Kidney (tissue), 13 donors: ENCODE measurements at regions not wholly inside any gene's neighbourhood (a gene's known extent, or its start where the extent isn't known, plus 50 kb on each side); places are given as distances from the start of the nearest gene placed in this dataset.

Experiments used
- DNase-seq, 5 donors: peaks; one replicate each; pipeline ENCODE4 v3.0.0-alpha.2; 2013 to 2020
- FAIRE-seq: peaks from 2 replicates; lab custom pipeline; 2012; peaks lifted over from hg19 to GRCh38; lab: Jason Lieb, UNC
- H3K27ac ChIP-seq, 2 donors: one replicate each; pipeline ENCODE4 v1.7.0; 2013; ENCODE audit warnings: low read depth in 2 of 2, low read length in 2 of 2, inconsistent platforms in 1 of 2
- H3K27me3 ChIP-seq: one replicate; pipeline ENCODE4 v1.7.1; 2013; ENCODE audit warnings: low read length, inconsistent platforms; ENCODE audit not compliant: control insufficient read depth, insufficient read depth
- H3K36me3 ChIP-seq, 3 donors: one replicate each; pipeline versions ENCODE4 v1.7.0 to v1.7.1; 2013; ENCODE audit warnings: low read length in 3 of 3, control low read depth in 1 of 3, inconsistent platforms in 1 of 3; ENCODE audit not compliant: insufficient read depth in 3 of 3, control insufficient read depth in 2 of 3
- H3K4me1 ChIP-seq, 3 donors: one replicate each; pipeline versions ENCODE4 v1.7.0 to v1.7.1; 2013; ENCODE audit warnings: low read length in 3 of 3, inconsistent platforms in 1 of 3, low read depth in 1 of 3; ENCODE audit not compliant: control insufficient read depth in 2 of 3, insufficient read depth in 2 of 3
- H3K4me3 ChIP-seq, 3 donors: one replicate each; pipeline versions ENCODE4 v1.7.0 to v1.8.1; 2013; ENCODE audit warnings: low read length in 3 of 3, control low read depth in 1 of 3, inconsistent platforms in 1 of 3
- H3K9ac ChIP-seq, 3 donors: one replicate each; pipeline versions ENCODE4 v1.7.0 to v1.7.1; 2013; ENCODE audit warnings: low read length in 3 of 3, control low read depth in 1 of 3, inconsistent platforms in 1 of 3
- H3K9me3 ChIP-seq, 3 donors: one replicate each; pipeline versions ENCODE4 v1.7.0 to v1.7.1; 2013; ENCODE audit warnings: low read length in 3 of 3, control low read depth in 1 of 3, inconsistent platforms in 1 of 3; ENCODE audit not compliant: control insufficient read depth in 2 of 3, insufficient read depth in 1 of 3
- CTCF ChIP-seq: IDR thresholded peaks from 3 replicates; pipeline ENCODE4 v1.5.1; 2012; ENCODE audit warnings: mild to moderate bottlenecking, moderate library complexity, borderline replicate concordance; ENCODE audit not compliant: insufficient read depth; ENCODE audit errors: extremely low read depth
- intact Hi-C: fragments of 100-400 bp; cut with DNase I; formaldehyde crosslinking; loops from one replicate; pipeline ENCODE4 v1.11.1; 2022
- donor health status: control.
- donor health status: control.
- donor health status: control.
- donor health status: control.
- donor health status: control.
- donor health status: DM: yes; HTN: yes; CAD: no.
- donor health status: Normal renal cell carcinoma (clear cell type).

DNA sequence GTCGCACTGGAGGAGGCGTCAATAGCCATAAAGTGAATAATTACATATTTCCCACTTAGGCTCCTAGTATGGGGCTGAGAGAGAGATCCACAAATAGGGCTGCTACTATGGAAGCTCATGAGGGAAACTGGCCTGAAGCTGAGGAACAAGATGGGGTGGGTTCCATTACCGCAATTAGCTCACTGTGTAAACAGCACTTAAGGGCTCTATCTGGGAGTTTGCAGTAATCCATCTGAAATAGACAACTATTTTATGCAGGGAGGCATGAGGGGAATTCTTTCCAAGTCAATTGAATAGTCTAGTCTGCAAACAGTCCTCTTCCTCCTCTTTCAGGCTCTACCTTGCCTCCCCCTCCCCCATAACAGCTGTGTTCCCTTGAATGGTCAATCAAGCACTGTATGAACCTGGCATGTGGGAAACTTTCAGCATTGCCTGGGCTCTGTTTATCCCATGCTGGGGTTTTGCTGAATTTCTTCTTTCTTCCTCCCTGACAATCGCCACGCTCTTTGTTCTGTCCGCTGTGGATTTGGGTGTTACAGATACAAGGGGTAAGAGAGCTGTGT, 56.1 kb upstream of the MAF start:
- Histone ChIP-seq H3K4me1 (no peaks in the 10 kb centered on the region), H3K27ac (no peak overlapping the region), H3K4me3 (no peak overlapping the region), H3K27me3 (no peaks in the 10 kb centered on the region), H3K36me3 (no peaks in the 10 kb centered on the region), H3K9ac (no peak overlapping the region), H3K9me3 (no peaks in the 10 kb centered on the region)
- FAIRE-seq, result no peak
- TF ChIP-seq CTCF, result no peak
- intact Hi-C loops, result no loop called here
- DNase-seq, result peak in 1 of 5 donors; percentile 27

DNA sequence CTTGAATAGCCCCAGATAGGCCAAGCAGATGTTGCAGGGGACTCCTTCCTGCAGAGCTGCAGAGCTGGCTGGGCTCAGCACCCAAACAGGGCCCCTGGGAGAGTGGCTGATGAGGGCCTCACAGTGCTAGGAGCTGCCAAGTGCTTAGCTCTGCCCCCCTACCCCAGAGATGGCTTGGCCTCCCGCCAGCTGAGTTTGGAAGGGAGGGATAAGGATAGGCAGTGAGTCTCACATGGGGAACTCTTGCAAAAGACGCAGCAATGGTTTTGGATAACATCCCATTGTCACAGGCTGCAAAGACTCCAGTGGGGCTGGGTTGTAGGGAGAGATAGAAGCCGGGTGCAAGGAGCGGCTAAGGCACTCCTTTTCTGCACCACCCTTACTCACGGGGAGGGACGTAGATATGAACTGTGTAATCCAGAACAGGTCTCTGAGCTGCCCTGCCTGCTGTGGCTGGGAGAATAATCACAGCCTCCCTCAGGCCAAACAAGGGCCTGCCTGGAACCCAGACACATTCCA, 52.9 kb upstream of the MAF start:
- H3K9me3 ChIP-seq, result no peaks in the 10 kb centered on the region
- no peak for TF ChIP-seq CTCF
- intact Hi-C loops, result no loop called here
- H3K27ac ChIP-seq, result no peak overlapping the region
- no peak overlapping the region for H3K9ac ChIP-seq
- no peak overlapping the region for H3K4me3 ChIP-seq
- H3K4me1 ChIP-seq, result no peaks in the 10 kb centered on the region
- DNase-seq, result peak in 4 of 5 donors; percentile 38 to 94 (median 53)
- no peaks in the 10 kb centered on the region for H3K27me3 ChIP-seq
- no peak for FAIRE-seq
- no peaks in the 10 kb centered on the region for H3K36me3 ChIP-seq

- intact Hi-C loops, result no loop called here
- Histone ChIP-seq H3K4me3 (no peak overlapping the region), H3K9ac (no peak overlapping the region), H3K36me3 (no peaks in the 10 kb centered on the region), H3K27ac (no peak overlapping the region), H3K4me1 (no peaks in the 10 kb centered on the region), H3K27me3 (no peaks in the 10 kb centered on the region), H3K9me3 (no peaks in the 10 kb centered on the region)
- FAIRE-seq (no peak), DNase-seq (no peak)
- TF ChIP-seq CTCF, result no peak
These were observed 50.8 kb upstream of the MAF start for GRCh38 chr16:79651363-79651762.
